Activated CD4-positive, alpha-beta memory T cell treated with anti-CD3 and anti-CD28 coated beads, Interleukin-2, amount 10 ng/mL, durations not matched to agents 7 days and 5 days (primary cell): ENCODE measurements at regions not wholly inside any gene's neighbourhood (a gene's known extent, or its start where the extent isn't known, plus 50 kb on each side); places are given as distances from the start of the nearest gene placed in this dataset.
"Not testable (repeated sequence)": the region's sequence is repeated elsewhere in the genome, so short reads cannot be mapped to it uniquely, and the experiment has no call there.

Source experiments
- CTCF ChIA-PET: fragments of 350-600 bp; sonication (Branson Sonifier 250); formaldehyde crosslinking; loops from one replicate; lab custom pipeline; 2021; ENCODE audit warnings: antibody characterized with exemption, inconsistent platforms; lab: Charles Lee
- POLR2A ChIA-PET: fragments of 350-600 bp; sonication (Branson Sonifier 250); formaldehyde crosslinking; loops from one replicate; lab custom pipeline; 2021; ENCODE audit warnings: antibody characterized with exemption; lab: Charles Lee
- DNase-seq: peaks from one replicate; pipeline ENCODE4 v3.0.0-alpha.2; 2020
- H3K27ac Mint-ChIP-seq: one replicate; pipeline ENCODE4 v1.8.0; 2021; ENCODE audit warnings: mild to moderate bottlenecking, mixed read lengths
- H3K27me3 Mint-ChIP-seq: one replicate; pipeline ENCODE4 v1.8.0; 2021; ENCODE audit warnings: mixed read lengths
- H3K36me3 Mint-ChIP-seq: one replicate; pipeline ENCODE4 v1.8.0; 2021; ENCODE audit warnings: low read depth, mixed read lengths
- H3K4me1 Mint-ChIP-seq: one replicate; pipeline ENCODE4 v1.8.0; 2021; ENCODE audit warnings: mixed read lengths
- H3K4me3 Mint-ChIP-seq: one replicate; pipeline ENCODE4 v1.8.0; 2021; ENCODE audit warnings: mild to moderate bottlenecking, mixed read lengths
- H3K9me3 Mint-ChIP-seq: one replicate; pipeline ENCODE4 v1.8.0; 2021; ENCODE audit warnings: mixed read lengths

GRCh38 chr17:20848869-20849443 is 193.9 kb downstream of the USP22 start:
- Mint-ChIP-seq H3K4me1 (peaks cover 14% of the 10 kb centered on the region), H3K27me3 (peaks cover 26% of the 10 kb centered on the region)
- H3K9me3 Mint-ChIP-seq, H3K36me3 Mint-ChIP-seq, POLR2A ChIA-PET, CTCF ChIA-PET, H3K27ac Mint-ChIP-seq, DNase-seq, H3K4me3 Mint-ChIP-seq: not testable (repeated sequence)

DNA sequence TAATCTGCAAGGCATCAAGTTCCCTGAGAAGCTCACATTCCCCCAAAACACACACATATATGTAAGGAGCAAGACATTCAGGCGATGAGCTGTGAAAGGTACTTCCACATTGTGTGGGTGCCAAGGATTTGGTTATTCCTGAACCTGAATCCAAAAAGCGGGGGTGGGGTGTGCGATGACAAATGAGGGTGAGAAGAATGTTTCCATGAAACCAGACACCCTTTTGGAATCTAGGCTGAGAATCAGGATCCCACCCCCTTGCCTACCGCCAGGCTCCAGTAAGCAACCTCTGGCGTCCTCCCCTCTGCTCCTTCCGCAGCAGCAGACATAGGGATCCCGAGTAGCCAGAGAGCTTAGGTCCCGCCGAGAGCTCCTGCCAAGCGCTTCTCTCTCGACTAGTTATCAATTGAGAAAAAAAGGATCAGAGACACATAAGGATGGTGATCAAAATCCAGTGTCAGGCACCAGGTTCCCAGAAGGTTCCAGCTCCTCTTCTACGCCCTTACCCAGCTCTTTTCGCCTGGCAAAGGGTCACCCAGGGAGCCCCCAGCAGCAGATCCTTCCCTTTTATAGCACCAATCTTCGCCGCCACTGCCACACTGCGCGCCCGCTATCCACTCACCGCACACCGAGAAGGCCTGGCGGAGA is 191.1 kb downstream of the USP22 start:
- H3K27ac Mint-ChIP-seq, H3K36me3 Mint-ChIP-seq, H3K9me3 Mint-ChIP-seq, POLR2A ChIA-PET, DNase-seq: not testable (repeated sequence)
- Mint-ChIP-seq H3K4me3 (peak overlapping the region; percentile 43), H3K4me1 (peaks cover 14% of the 10 kb centered on the region), H3K27me3 (peaks cover 27% of the 10 kb centered on the region)
- CTCF ChIA-PET = interaction anchor here (0.5 kb wide), 1 partner anchor 48 kb away, joined by 3 read pairs; no protein-coding TSS in a partner anchor

GRCh38 chr17:20852239-20852989 is 190.4 kb downstream of the USP22 start:
- H3K27ac Mint-ChIP-seq = no peak overlapping the region
- no peaks in the 10 kb centered on the region for H3K9me3 Mint-ChIP-seq
- H3K4me1 Mint-ChIP-seq = peaks cover 14% of the 10 kb centered on the region
- DNase-seq = peak; percentile 25
- POLR2A ChIA-PET = no interaction called here
- peak overlapping the region; percentile 43 for H3K4me3 Mint-ChIP-seq
- H3K36me3 Mint-ChIP-seq = no peaks in the 10 kb centered on the region
- CTCF ChIA-PET = interaction anchor here (0.5 to 1.2 kb wide), 3 partner anchors 8 to 49 kb away, joined by 3 read pairs; no protein-coding TSS in a partner anchor
- peaks cover 29% of the 10 kb centered on the region for H3K27me3 Mint-ChIP-seq

GRCh38 chr17:20852990-20853370 is 189.8 kb downstream of the USP22 start:
- Mint-ChIP-seq H3K36me3 (no peaks in the 10 kb centered on the region), H3K4me3 (no peak overlapping the region), H3K4me1 (peaks cover 14% of the 10 kb centered on the region), H3K9me3 (no peaks in the 10 kb centered on the region), H3K27ac (no peak overlapping the region), H3K27me3 (peaks cover 29% of the 10 kb centered on the region)
- ChIA-PET CTCF (interaction anchor here (0.6 to 1.2 kb wide), 2 partner anchors 9 to 22 kb away, joined by 3 read pairs; no protein-coding TSS in a partner anchor), POLR2A (interaction anchor here (0.6 kb wide), 1 partner anchor 804 kb away, joined by 3 read pairs; no protein-coding TSS in a partner anchor)
- DNase-seq = no peak

- CTCF ChIA-PET = not testable (repeated sequence)
Measured at GRCh38 chr17:20855910-20856470, 186.8 kb downstream of the USP22 start.

DNA sequence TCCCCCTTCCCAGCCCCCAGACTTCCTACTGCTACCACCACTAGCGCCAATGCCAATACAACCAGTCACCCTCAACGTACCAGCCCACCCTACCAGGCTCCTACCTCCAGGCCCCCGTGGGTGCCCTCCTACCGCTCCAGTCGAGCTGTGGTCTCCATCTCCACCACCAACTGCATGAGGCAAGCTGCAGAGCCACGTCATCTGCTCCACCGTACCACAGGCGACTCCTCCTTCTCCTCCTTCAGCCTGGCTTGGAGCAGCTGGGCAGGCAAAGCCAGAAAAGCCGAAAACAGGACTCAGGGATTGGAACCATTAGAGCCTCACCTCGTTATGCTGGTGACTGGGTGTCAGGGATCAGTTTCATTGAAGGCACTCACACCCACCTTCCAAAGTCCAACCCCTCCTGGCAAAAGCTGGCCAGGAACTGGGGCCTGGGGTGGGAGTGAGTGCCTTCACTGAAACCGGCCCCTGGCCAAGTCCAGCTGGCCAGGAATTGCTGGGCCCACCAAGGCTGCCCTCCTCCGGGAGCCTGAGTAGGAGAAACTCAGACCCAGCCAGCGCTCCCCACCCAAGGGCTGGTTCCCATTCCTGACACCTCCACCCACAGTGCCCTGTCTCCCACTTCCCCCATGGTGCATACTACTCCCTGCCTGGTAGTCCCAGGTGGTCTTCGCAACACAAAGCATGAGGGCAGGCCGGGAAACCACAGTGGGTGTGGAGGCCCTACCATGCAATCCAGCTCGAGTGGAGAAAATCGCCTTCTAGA is 176.2 kb downstream of the USP22 start:
- POLR2A ChIA-PET, CTCF ChIA-PET: not testable (repeated sequence)

More at GRCh38 chr17:20855910-20856470, 186.8 kb downstream of the USP22 start:
- H3K36me3 Mint-ChIP-seq, H3K9me3 Mint-ChIP-seq, POLR2A ChIA-PET, H3K4me3 Mint-ChIP-seq, DNase-seq, H3K27ac Mint-ChIP-seq: not testable (repeated sequence)
- H3K27me3 Mint-ChIP-seq = peaks cover 18% of the 10 kb centered on the region
- peaks cover 14% of the 10 kb centered on the region for H3K4me1 Mint-ChIP-seq

GRCh38 chr17:20867436-20867937 is 175.3 kb downstream of the USP22 start:
- H3K9me3 Mint-ChIP-seq, H3K27ac Mint-ChIP-seq, DNase-seq, POLR2A ChIA-PET, H3K4me1 Mint-ChIP-seq, H3K4me3 Mint-ChIP-seq, CTCF ChIA-PET, H3K36me3 Mint-ChIP-seq: not testable (repeated sequence)
- peaks cover 18% of the 10 kb centered on the region for H3K27me3 Mint-ChIP-seq

More for the DNA sequence above, 176.2 kb downstream of the USP22 start:
- not testable (repeated sequence) for H3K4me1 Mint-ChIP-seq, H3K4me3 Mint-ChIP-seq, H3K36me3 Mint-ChIP-seq, DNase-seq, H3K27ac Mint-ChIP-seq, H3K9me3 Mint-ChIP-seq
- H3K27me3 Mint-ChIP-seq = peaks cover 24% of the 10 kb centered on the region

DNA sequence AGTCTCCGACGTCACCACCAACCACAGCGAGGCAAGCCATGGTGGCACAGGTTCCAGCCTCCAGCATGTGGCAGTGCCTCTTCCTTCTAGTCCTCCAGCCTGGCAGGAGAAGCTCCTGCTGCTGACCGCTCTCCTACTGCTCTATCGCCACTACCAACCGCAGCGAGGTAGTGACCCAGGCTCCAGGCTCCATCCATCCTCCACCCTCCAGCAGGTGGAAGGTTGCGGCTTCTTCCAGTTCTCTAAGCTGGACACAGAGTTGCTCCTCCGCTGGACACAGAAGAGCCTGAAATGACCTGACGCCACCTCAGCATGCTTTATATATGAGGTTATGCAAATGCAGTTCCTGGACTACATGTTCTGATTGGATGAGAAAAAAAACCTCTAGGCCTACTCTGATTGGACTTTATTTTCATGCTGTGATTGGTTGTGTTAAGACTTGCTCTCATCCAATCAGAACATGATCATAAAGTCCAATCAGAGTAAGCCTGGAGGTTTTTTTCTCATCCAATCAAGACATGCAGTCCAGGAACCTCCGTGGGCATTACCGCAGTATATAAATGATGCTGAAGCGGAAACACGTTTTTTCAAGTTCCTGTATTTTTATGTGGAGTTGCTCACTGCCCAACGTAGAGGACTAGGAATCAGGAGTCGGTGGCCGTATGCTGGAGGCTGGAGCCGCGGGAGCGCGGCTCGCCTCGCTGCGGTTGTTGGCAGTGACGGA is 174.7 kb downstream of the USP22 start:
- H3K4me1 Mint-ChIP-seq, H3K27ac Mint-ChIP-seq, POLR2A ChIA-PET, DNase-seq, H3K4me3 Mint-ChIP-seq, CTCF ChIA-PET, H3K36me3 Mint-ChIP-seq, H3K9me3 Mint-ChIP-seq: not testable (repeated sequence)
- peaks cover 16% of the 10 kb centered on the region for H3K27me3 Mint-ChIP-seq

- H3K4me3 Mint-ChIP-seq, H3K9me3 Mint-ChIP-seq, POLR2A ChIA-PET, H3K36me3 Mint-ChIP-seq, DNase-seq, CTCF ChIA-PET, H3K27ac Mint-ChIP-seq, H3K4me1 Mint-ChIP-seq: not testable (repeated sequence)
- H3K27me3 Mint-ChIP-seq = peaks cover 15% of the 10 kb centered on the region
Measured at GRCh38 chr17:20868662-20869007, 174.2 kb downstream of the USP22 start.

DNA sequence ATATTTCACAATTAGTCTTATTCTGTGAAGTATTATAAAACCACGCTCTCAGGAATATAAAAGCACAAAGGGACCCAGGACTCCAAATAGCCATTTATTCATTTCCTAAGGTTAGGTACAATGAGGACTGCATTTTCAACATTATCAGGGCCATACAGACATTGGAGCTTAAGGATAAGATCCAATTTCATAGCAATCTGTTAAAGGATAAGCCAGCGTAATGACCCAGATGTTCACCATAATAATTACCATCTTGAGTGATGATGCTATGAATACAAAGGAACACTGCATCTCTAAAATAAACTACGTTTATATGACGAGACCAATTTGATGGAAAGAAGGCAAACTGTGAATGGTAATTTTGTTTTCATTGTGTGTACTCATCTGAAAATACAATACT is 169.6 kb downstream of the USP22 start:
- H3K27ac Mint-ChIP-seq, POLR2A ChIA-PET: not testable (repeated sequence)

DNA sequence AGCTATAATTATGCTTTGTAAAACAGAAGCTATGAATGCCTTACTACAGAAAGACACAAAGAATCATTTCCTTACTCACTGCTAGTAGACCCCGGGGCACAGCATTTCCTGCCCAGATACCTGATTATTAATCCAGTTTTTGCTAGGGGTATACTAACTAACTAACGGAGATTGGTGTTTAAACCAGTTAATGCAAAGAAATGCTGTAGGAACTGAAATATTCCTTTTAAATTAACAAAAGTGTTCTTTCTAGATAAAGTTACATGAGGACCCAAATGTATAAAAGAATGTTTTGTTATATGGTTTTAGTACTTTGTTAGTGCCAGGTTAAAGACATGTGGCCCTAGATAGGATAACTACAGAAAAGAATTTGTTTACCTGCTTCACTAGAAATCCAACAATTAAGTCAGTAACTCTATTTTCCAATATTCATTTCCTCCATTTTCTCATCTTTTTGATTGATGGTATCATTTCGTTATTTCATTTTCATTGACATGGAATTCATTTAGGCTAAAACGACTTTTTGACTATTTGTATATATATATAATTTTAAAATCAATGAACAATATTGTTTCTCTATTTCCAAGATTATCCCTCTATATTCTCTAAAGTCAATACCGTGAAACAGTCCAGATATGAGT is 169.0 kb downstream of the USP22 start:
- H3K36me3 Mint-ChIP-seq, DNase-seq, POLR2A ChIA-PET, H3K9me3 Mint-ChIP-seq, H3K27ac Mint-ChIP-seq, H3K4me3 Mint-ChIP-seq, CTCF ChIA-PET, H3K4me1 Mint-ChIP-seq: not testable (repeated sequence)
- peaks cover 30% of the 10 kb centered on the region for H3K27me3 Mint-ChIP-seq

More for the DNA sequence above, 169.6 kb downstream of the USP22 start:
- H3K4me1 Mint-ChIP-seq, H3K9me3 Mint-ChIP-seq, H3K4me3 Mint-ChIP-seq, H3K36me3 Mint-ChIP-seq, CTCF ChIA-PET, DNase-seq: not testable (repeated sequence)
- H3K27me3 Mint-ChIP-seq = peaks cover 27% of the 10 kb centered on the region

- DNase-seq, H3K4me3 Mint-ChIP-seq, H3K36me3 Mint-ChIP-seq, H3K9me3 Mint-ChIP-seq, H3K27ac Mint-ChIP-seq, POLR2A ChIA-PET, CTCF ChIA-PET, H3K4me1 Mint-ChIP-seq: not testable (repeated sequence)
- peaks cover 48% of the 10 kb centered on the region for H3K27me3 Mint-ChIP-seq
Measured at GRCh38 chr17:20877384-20877783, 165.4 kb downstream of the USP22 start.
